ENCODE measurements at regions not wholly inside any gene's neighbourhood (a gene's known extent, or its start where the extent isn't known, plus 50 kb on each side); places are given as distances from the start of the nearest gene placed in this dataset.

DNA sequence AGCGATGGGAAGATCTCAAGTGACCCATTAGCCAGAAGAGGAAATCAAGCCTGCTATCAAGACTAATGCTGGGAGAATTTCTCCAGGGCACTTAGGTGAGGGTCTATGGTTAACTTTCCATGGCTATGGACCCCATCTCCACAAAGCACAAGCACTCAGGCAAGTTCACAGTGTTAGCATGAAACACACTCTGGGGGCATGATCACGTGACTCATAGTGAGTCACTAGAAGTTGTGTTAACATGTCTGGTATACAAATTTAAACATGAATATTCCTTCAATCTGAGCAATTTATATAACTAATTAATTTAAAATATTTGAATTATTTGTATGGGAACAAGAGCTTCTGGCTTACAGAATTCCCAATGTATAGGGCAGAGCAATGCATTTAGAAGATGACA lies 131.8 kb downstream of the FAM204A start:
- TF ChIP-seq CTCF (IDR thresholded peaks at IDR 0.05): no peak
- Histone ChIP-seq H3K4me3 (no peak overlapping the region), H3K27ac (no peak overlapping the region)
- DNase-seq (ENCODE audit: low spot score): no peak

GRCh38 chr10:118209215-118209614 lies 132.9 kb downstream of the FAM204A start:
- Histone ChIP-seq H3K27ac (no peak overlapping the region), H3K4me3 (no peak overlapping the region)
- DNase-seq (ENCODE audit: low spot score): no peak
- TF ChIP-seq CTCF (IDR thresholded peaks at IDR 0.05): no peak

DNA sequence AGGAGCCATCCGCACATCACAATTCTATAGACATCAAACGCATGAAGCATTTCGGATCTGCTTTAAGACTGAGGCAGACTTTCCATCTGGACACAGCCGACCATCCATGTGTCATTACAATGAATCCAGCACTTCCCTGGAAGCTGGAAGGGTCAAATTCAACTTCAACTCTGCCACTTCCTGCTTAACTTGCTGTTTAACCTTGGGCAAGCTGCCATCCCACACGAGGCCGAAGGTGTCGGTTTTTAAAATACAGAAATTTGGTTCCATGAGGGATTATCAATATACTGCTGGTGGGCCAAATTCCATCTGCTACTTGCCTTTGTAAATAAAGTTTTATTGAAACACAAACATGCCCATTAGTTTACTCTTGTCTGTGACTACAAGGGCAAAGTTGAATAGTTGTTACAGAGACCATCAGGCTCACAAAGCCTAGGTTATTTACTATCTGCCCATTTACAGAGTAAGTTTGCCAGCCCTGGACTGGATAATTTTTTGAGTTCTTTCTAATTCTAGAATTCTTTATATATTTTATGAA lies 134.6 kb downstream of the FAM204A start:
- DNase-seq (ENCODE audit: low spot score): no peak
- Histone ChIP-seq H3K27ac (no peak overlapping the region), H3K4me3 (no peak overlapping the region)
- no peak for TF ChIP-seq CTCF (IDR thresholded peaks at IDR 0.05)

GRCh38 chr10:118204292-118204943 lies 137.7 kb downstream of the FAM204A start:
- Histone ChIP-seq H3K27ac (no peak overlapping the region), H3K4me3 (no peak overlapping the region)
- TF ChIP-seq CTCF (IDR thresholded peaks at IDR 0.05): no peak
- no peak for DNase-seq (ENCODE audit: low spot score)

DNA sequence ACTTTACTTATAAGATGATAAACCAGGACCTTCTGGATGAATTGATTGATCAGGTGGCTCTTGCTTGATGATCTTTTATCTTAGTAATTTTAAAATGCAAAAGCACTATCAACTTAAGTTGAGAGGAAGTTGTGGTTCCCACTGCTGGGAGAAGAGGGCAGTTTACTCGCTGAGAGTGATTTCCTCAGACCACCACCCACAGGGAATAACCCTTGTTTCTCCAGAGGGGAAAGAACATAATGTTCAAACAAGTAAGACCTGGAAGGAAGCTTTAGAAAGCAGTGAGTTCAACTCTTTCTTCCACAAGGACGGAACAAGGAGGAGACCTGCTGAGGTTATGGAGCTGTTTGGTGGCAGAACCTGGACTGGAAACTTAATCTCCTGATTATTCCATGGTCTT lies 138.7 kb downstream of the FAM204A start:
- Histone ChIP-seq H3K27ac (no peak overlapping the region), H3K4me3 (no peak overlapping the region)
- no peak for TF ChIP-seq CTCF (IDR thresholded peaks at IDR 0.05)
- no peak for DNase-seq (ENCODE audit: low spot score)

DNA sequence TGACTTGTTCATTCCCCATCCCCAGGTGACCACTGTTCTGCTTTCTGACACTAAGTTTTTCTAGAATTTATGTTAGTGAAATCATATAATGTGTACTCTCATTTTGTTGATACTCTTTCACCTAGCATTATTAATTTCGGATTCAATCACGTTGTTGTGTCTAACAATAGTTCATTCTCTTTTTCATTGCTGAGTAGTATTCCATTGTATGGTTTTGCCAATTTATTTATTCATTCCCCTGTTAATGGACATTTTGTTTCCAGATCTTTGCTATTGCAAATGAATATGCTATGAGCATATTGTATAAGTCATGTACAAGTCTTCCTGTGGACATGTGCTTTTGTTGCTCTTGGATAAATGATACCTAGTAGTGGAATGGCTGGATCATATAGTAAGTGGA lies 146.4 kb downstream of the FAM204A start:
- no peak for DNase-seq (ENCODE audit: low spot score)
- no peak overlapping the region for H3K4me3 ChIP-seq
- TF ChIP-seq CTCF (IDR thresholded peaks at IDR 0.05): no peak
- H3K27ac ChIP-seq: no peak overlapping the region

DNA sequence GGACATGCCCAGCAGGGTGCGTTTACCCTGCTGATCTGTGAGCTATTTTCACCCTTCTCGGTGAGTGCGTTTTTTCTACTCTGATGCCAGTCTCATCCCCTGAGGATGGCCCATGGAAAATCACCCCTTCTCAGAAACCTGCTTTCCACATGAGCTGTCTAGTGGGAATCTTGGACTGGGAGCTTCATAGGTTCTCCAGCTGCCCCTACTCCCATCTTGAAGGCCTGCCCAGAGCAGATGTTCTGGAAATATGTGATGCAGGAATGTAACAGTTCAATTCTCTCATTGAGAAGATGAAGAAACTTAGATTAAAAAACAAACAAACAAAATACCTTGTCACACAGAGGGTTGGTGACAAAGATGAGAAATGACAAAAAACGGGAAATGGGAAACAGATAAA lies 146.9 kb upstream of the RAB11FIP2 start:
- no peak for TF ChIP-seq CTCF (IDR thresholded peaks at IDR 0.05)
- Histone ChIP-seq H3K4me3 (no peak overlapping the region), H3K27ac (no peak overlapping the region)
- DNase-seq (ENCODE audit: low spot score): no peak
